Fibroblast of villous mesenchyme (primary cell): ENCODE measurements at regions not wholly inside any gene's neighbourhood (a gene's known extent, or its start where the extent isn't known, plus 50 kb on each side); places are given as distances from the start of the nearest gene placed in this dataset.

Source experiments
- DNase-seq: peaks from one replicate; pipeline ENCODE4 v3.0.0-alpha.2; 2010; ENCODE audit warnings: low read depth
- H3K4me3 ChIP-seq: 2 replicates; pipeline ENCODE4 v1.5.1; 2011; ENCODE audit warnings: low read depth, mild to moderate bottlenecking, low read length
- TF ChIP-seq, protein P1 (sequence below): IDR thresholded peaks from 2 replicates; pipeline ENCODE4 v1.5.1; 2012; ENCODE audit warnings: low read depth, mild to moderate bottlenecking, low read length; ENCODE audit not compliant: insufficient read depth

- no peak overlapping the region for H3K4me3 ChIP-seq
- TF ChIP-seq, protein P1, sequence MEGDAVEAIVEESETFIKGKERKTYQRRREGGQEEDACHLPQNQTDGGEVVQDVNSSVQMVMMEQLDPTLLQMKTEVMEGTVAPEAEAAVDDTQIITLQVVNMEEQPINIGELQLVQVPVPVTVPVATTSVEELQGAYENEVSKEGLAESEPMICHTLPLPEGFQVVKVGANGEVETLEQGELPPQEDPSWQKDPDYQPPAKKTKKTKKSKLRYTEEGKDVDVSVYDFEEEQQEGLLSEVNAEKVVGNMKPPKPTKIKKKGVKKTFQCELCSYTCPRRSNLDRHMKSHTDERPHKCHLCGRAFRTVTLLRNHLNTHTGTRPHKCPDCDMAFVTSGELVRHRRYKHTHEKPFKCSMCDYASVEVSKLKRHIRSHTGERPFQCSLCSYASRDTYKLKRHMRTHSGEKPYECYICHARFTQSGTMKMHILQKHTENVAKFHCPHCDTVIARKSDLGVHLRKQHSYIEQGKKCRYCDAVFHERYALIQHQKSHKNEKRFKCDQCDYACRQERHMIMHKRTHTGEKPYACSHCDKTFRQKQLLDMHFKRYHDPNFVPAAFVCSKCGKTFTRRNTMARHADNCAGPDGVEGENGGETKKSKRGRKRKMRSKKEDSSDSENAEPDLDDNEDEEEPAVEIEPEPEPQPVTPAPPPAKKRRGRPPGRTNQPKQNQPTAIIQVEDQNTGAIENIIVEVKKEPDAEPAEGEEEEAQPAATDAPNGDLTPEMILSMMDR: no peak
- DNase-seq: no peak
These were observed 102.7 kb downstream of the LRRC70 start for GRCh38 chr5:62681117-62681850.

DNA sequence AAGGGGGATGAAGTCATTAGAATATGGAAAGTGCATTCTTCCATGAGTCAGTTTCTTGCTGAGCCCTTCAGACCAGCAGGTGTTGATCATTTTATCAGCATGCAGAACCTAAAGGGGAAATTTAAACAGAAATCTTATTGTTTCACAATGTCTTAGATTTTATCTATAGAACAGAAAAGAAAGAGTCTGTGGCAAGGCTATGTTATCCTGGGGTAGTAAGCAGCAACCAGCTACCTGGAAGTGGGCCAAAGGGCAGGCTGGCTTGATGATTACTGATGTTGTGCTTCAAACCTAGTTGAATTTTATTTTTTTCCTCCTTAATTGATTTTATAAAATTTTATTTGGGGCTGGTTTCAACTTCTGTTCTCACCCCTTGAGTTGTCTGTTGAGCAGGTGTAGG lies 101.5 kb downstream of the LRRC70 start:
- no peak for DNase-seq
- TF ChIP-seq, protein P1: no peak
- H3K4me3 ChIP-seq: no peak overlapping the region
